Tibial nerve (tissue), 4 donors: ENCODE measurements at regions not wholly inside any gene's neighbourhood (a gene's known extent, or its start where the extent isn't known, plus 50 kb on each side); places are given as distances from the start of the nearest gene placed in this dataset.

Experiments used
- DNase-seq, 2 donors: peaks; one replicate each; pipeline ENCODE4 v3.0.0-alpha.2; 2019; ENCODE audit warnings: low spot score in 2 of 2
- H3K27ac ChIP-seq, 4 donors: fragments of 200-600 bp; sonication (generic) in 3 of 4; one replicate each; pipeline ENCODE4 v1.5.1; 2017 to 2019; ENCODE audit warnings: mild to moderate bottlenecking in 1 of 4
- H3K27me3 ChIP-seq, 2 donors: fragments of 200-600 bp; sonication (generic) in 1 of 2; one replicate each; pipeline versions ENCODE4 v1.5.1 to v1.6.0; 2017 to 2019
- H3K36me3 ChIP-seq, 3 donors: fragments of 200-600 bp; sonication (generic); one replicate each; pipeline ENCODE4 v1.5.1; 2018 to 2019
- H3K4me1 ChIP-seq, 4 donors: fragments of 200-600 bp; sonication (generic) in 3 of 4; one replicate each; pipeline ENCODE4 v1.5.1; 2017 to 2019
- H3K4me3 ChIP-seq, 4 donors: fragments of 200-600 bp; sonication (generic) in 3 of 4; one replicate each; pipeline ENCODE4 v1.5.1; 2017 to 2019; ENCODE audit warnings: mild to moderate bottlenecking in 1 of 4, moderate library complexity in 1 of 4
- H3K9me3 ChIP-seq, 4 donors: fragments of 200-600 bp; sonication (generic) in 3 of 4; one replicate each; pipeline ENCODE4 v1.5.1; 2017 to 2019
- CTCF ChIP-seq, 5 experiments: fragments of 200-600 bp in 3 of 5; fragments of 450-650 bp in 2 of 5; sonication (generic) in 3 of 5; IDR thresholded peaks; one replicate each; pipeline ENCODE4 v1.5.1; 2016 to 2019; ENCODE audit warnings: antibody characterized with exemption in 5 of 5, mild to moderate bottlenecking in 3 of 5, moderate library complexity in 2 of 5
- EP300 ChIP-seq, 2 donors: sonication (generic); formaldehyde crosslinking; IDR thresholded peaks; one replicate each; pipeline ENCODE4 v1.6.1; 2017; ENCODE audit warnings: antibody characterized with exemption in 2 of 2, mild to moderate bottlenecking in 1 of 2
- POLR2A ChIP-seq, 2 donors: fragments of 450-650 bp; IDR thresholded peaks; one replicate each; pipeline ENCODE4 v1.6.1; 2017; ENCODE audit warnings: antibody characterized with exemption in 2 of 2, mild to moderate bottlenecking in 2 of 2, moderate library complexity in 2 of 2
- WGBS, 2 donors: methylation state at CpG; one replicate each; pipeline ENCODE4 v1.1.5; 2018; 5-methylcytosine and 5-hydroxymethylcytosine counted together

GRCh38 chr18:73942081-73942625, 205.5 kb downstream of the FBXO15 start:
- no peaks in the 10 kb centered on the region for H3K27me3 ChIP-seq
- H3K9me3 ChIP-seq: no peaks in the 10 kb centered on the region
- 84 to 86% methylated on average over 8 of the region's 8 CpGs for WGBS, 2 donors
- H3K36me3 ChIP-seq: no peaks in the 10 kb centered on the region
- H3K4me3 ChIP-seq: no peak overlapping the region
- TF ChIP-seq EP300 (IDR thresholded peaks at IDR 0.05): no peak
- no peak for TF ChIP-seq POLR2A (IDR thresholded peaks at IDR 0.05)
- TF ChIP-seq CTCF (IDR thresholded peaks at IDR 0.05): no peak
- no peak for DNase-seq
- H3K27ac ChIP-seq: no peak overlapping the region
- H3K4me1 ChIP-seq: no peaks in the 10 kb centered on the region

- Histone ChIP-seq H3K4me3 (no peak overlapping the region), H3K36me3 (no peaks in the 10 kb centered on the region), H3K27me3 (no peaks in the 10 kb centered on the region), H3K27ac (no peak overlapping the region), H3K4me1 (no peaks in the 10 kb centered on the region), H3K9me3 (no peaks in the 10 kb centered on the region)
- 67 to 70% methylated on average over 8 of the region's 8 CpGs for WGBS, 2 donors
- no peak for TF ChIP-seq CTCF (IDR thresholded peaks at IDR 0.05)
- TF ChIP-seq POLR2A (IDR thresholded peaks at IDR 0.05): no peak
- no peak for TF ChIP-seq EP300 (IDR thresholded peaks at IDR 0.05)
- no peak for DNase-seq
These were observed 206.9 kb downstream of the FBXO15 start for GRCh38 chr18:73940721-73941120.

GRCh38 chr18:73939391-73939790, 208.2 kb downstream of the FBXO15 start:
- TF ChIP-seq EP300 (IDR thresholded peaks at IDR 0.05) (no peak), POLR2A (IDR thresholded peaks at IDR 0.05) (no peak), CTCF (IDR thresholded peaks at IDR 0.05) (no peak)
- H3K4me1 ChIP-seq: no peaks in the 10 kb centered on the region
- 90 to 91% methylated on average over 5 of the region's 5 CpGs for WGBS, 2 donors
- no peak for DNase-seq
- no peaks in the 10 kb centered on the region for H3K9me3 ChIP-seq
- no peak overlapping the region for H3K27ac ChIP-seq
- H3K4me3 ChIP-seq: no peak overlapping the region
- H3K36me3 ChIP-seq: no peaks in the 10 kb centered on the region
- no peaks in the 10 kb centered on the region for H3K27me3 ChIP-seq

- 68 to 71% methylated on average over 3 of the region's 3 CpGs for WGBS, 2 donors
- Histone ChIP-seq H3K36me3 (no peaks in the 10 kb centered on the region), H3K4me3 (no peak overlapping the region), H3K9me3 (no peaks in the 10 kb centered on the region), H3K27ac (no peak overlapping the region), H3K4me1 (no peaks in the 10 kb centered on the region), H3K27me3 (no peaks in the 10 kb centered on the region)
- no peak for DNase-seq
- no peak for TF ChIP-seq CTCF (IDR thresholded peaks at IDR 0.05)
- TF ChIP-seq EP300 (IDR thresholded peaks at IDR 0.05): no peak
- no peak for TF ChIP-seq POLR2A (IDR thresholded peaks at IDR 0.05)
These were observed 213.9 kb downstream of the FBXO15 start for GRCh38 chr18:73933685-73934084.

- H3K4me1 ChIP-seq: no peaks in the 10 kb centered on the region
- H3K27ac ChIP-seq: no peak overlapping the region
- no peak overlapping the region for H3K4me3 ChIP-seq
- TF ChIP-seq CTCF (IDR thresholded peaks at IDR 0.05) (no peak), EP300 (IDR thresholded peaks at IDR 0.05) (no peak), POLR2A (IDR thresholded peaks at IDR 0.05) (no peak)
- H3K9me3 ChIP-seq: no peaks in the 10 kb centered on the region
- no peaks in the 10 kb centered on the region for H3K36me3 ChIP-seq
- DNase-seq: no peak
- 57 to 60% methylated on average over 4 of the region's 4 CpGs for WGBS, 2 donors
- H3K27me3 ChIP-seq: no peaks in the 10 kb centered on the region
These were observed 214.7 kb downstream of the FBXO15 start for GRCh38 chr18:73932976-73933375.
